Activated CD4-positive, alpha-beta memory T cell treated with anti-CD3 and anti-CD28 coated beads for 36 hours (primary cell): ENCODE measurements at regions not wholly inside any gene's neighbourhood (a gene's known extent, or its start where the extent isn't known, plus 50 kb on each side); places are given as distances from the start of the nearest gene placed in this dataset.

ENCODE experiments used
- CTCF ChIA-PET: fragments of 350-600 bp; sonication (Branson Sonifier 250); formaldehyde crosslinking; loops from one replicate; lab custom pipeline; 2021; ENCODE audit warnings: antibody characterized with exemption, inconsistent platforms; lab: Charles Lee
- POLR2A ChIA-PET: fragments of 350-600 bp; sonication (Branson Sonifier 250); formaldehyde crosslinking; loops from one replicate; lab custom pipeline; 2021; ENCODE audit warnings: antibody characterized with exemption; lab: Charles Lee
- DNase-seq: peaks from one replicate; pipeline ENCODE4 v3.0.0-alpha.2; 2020
- H3K27ac Mint-ChIP-seq: one replicate; pipeline ENCODE4 v1.8.0; 2021; ENCODE audit warnings: mixed read lengths
- H3K27me3 Mint-ChIP-seq: one replicate; pipeline ENCODE4 v1.8.0; 2021; ENCODE audit warnings: mixed read lengths
- H3K36me3 Mint-ChIP-seq: one replicate; pipeline ENCODE4 v1.8.0; 2021; ENCODE audit warnings: mixed read lengths
- H3K4me1 Mint-ChIP-seq: one replicate; pipeline ENCODE4 v1.8.0; 2021; ENCODE audit warnings: low read depth, mixed read lengths
- H3K4me3 Mint-ChIP-seq: one replicate; pipeline ENCODE4 v1.8.0; 2021; ENCODE audit warnings: mild to moderate bottlenecking, mixed read lengths
- H3K9me3 Mint-ChIP-seq: one replicate; pipeline ENCODE4 v1.8.0; 2021; ENCODE audit warnings: mixed read lengths
- intact Hi-C: fragments of 100-400 bp; cut with micrococcal nuclease; formaldehyde crosslinking; loops from one replicate; pipeline ENCODE4 v1.15.1; 2023

DNA sequence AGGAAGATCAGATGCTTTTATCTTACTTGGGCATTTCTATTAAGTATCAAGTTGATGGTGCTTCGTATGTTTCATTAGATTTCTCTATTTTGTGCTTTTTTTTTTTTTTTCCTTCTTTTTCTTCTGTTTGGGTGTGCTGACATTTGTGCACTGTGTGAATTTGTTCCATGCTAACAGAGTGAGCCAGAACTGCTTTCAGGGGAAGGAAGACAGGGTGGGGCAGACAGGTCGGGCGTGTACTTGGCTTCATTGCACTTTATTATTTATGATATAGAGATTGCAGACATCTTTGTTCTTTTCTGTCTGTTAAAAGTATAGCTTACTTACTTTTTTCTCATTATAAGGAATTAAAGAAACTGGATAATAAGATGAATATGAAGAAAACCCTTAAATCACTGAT, 112.2 kb downstream of the FGF18 start:
- no peak overlapping the region for H3K27ac Mint-ChIP-seq
- H3K27me3 Mint-ChIP-seq = peaks cover 9% of the 10 kb centered on the region
- POLR2A ChIA-PET = no interaction called here
- no peaks in the 10 kb centered on the region for H3K9me3 Mint-ChIP-seq
- CTCF ChIA-PET = no interaction called here
- no peak for DNase-seq
- no peaks in the 10 kb centered on the region for H3K36me3 Mint-ChIP-seq
- intact Hi-C loops = no loop called here
- H3K4me1 Mint-ChIP-seq = peaks cover 6% of the 10 kb centered on the region
- H3K4me3 Mint-ChIP-seq = no peak overlapping the region

- ChIA-PET CTCF (no interaction called here), POLR2A (no interaction called here)
- Mint-ChIP-seq H3K4me3 (no peak overlapping the region), H3K36me3 (no peaks in the 10 kb centered on the region), H3K27me3 (peaks cover 10% of the 10 kb centered on the region), H3K9me3 (no peaks in the 10 kb centered on the region), H3K4me1 (peaks cover 6% of the 10 kb centered on the region), H3K27ac (no peak overlapping the region)
- intact Hi-C loops = no loop called here
- DNase-seq = no peak
Measured at GRCh38 chr5:171533153-171533552, 113.7 kb downstream of the FGF18 start.

DNA sequence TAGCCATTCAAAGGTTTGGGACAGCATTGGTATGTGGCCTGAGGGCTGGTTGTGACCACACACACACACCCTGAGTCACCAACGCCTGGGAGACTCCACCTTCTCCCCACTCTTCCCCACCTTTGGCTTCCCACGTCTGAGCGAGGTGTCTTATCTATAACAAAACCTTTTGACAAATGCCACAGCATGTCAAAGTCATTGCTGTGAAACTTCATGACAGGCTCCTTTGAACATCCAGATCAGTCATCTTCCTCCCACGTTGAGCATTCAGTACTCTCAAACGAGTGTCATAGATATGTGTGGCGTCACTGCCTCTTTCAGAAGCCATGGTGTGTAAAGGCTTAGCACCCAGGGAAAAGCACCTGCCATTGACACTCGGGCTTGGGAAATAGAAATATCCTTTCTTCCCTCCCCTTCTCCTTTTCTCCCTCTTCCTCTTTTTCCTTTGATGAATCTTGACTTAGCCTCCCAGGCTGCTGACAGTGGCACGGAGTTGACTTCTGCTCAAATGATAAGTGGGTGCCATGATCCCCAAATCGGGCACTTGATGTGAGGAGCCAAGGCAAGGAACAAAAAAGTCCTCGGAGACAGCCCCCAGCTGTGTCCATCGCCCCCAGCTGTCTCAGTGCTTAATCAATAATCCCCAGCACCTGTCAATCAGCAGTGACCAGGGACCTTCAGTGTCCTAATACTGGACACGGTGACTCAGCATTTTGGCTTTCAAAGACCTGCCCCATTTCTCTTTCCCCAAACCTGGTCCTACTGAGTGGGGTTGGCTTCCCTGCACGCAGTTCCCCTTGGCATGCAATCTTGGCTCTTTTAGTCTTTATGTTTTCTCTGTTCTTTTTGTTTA, 114.8 kb downstream of the FGF18 start:
- CTCF ChIA-PET = no interaction called here
- POLR2A ChIA-PET = no interaction called here
- DNase-seq = peak; percentile 47
- no peaks in the 10 kb centered on the region for H3K36me3 Mint-ChIP-seq
- H3K4me1 Mint-ChIP-seq = peaks cover 6% of the 10 kb centered on the region
- no peak overlapping the region for H3K27ac Mint-ChIP-seq
- no peaks in the 10 kb centered on the region for H3K9me3 Mint-ChIP-seq
- no peak overlapping the region for H3K4me3 Mint-ChIP-seq
- intact Hi-C loops = loop anchor here (1.0 kb wide), 1 partner anchor 373 kb away; no protein-coding TSS in a partner anchor
- H3K27me3 Mint-ChIP-seq = peaks cover 11% of the 10 kb centered on the region

DNA sequence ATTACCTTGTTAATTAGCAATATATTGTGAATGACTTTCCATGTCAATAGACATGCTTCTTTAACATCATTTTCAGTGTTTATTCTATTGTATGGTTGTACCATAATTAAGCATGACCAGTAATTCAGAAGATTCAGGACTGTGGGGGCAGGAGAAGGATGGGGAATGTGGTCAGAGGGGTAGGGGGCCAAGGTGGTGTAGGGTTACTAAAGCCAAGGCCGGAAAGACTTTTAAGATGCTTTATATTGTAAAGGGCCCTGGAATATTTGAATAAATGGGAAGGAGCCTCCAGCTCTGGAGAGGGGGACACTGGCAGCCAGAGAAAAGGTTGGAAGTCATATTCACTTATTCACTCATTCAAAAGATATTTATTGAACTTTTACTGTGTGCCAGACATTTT, 115.7 kb downstream of the FGF18 start:
- ChIA-PET CTCF (no interaction called here), POLR2A (no interaction called here)
- H3K4me1 Mint-ChIP-seq = peaks cover 6% of the 10 kb centered on the region
- DNase-seq = no peak
- no peaks in the 10 kb centered on the region for H3K9me3 Mint-ChIP-seq
- peaks cover 12% of the 10 kb centered on the region for H3K27me3 Mint-ChIP-seq
- no peak overlapping the region for H3K27ac Mint-ChIP-seq
- H3K4me3 Mint-ChIP-seq = no peak overlapping the region
- intact Hi-C loops = no loop called here
- H3K36me3 Mint-ChIP-seq = no peaks in the 10 kb centered on the region

DNA sequence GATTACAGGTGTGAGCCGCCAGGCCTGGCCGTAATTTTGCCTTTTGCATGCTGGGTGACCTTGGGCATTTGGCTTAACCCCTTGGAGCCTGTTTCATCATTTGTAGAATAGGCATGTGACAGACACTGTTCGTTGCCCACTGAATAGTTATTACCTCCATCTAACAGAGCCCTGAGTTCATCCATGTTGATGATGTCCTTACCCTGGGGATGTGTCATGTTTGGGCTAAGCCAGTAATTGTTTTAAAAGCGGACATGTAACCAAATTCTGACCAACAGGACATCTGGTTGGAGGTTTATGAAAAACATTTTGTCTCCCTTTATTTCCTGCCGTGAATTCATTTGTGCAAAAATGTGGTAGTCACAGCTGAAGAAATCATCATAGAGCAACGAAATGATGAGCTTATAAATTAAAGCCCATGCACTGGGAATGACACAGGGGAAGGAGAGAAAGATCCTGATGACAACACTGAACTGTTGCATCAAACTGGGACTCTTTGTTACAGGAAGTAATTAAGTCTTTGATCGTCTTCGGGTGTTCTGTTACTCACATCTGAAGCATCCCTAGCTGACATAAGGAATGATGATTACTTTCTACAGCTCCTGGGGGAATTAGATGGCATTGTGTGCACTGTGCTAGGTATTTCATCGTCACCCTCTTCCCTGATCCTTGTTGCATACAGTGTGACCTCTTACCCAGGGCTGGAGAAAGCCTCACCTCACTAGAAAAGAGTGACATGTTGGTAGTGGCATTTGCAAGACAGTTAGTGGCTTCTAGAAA, 117.8 kb downstream of the FGF18 start:
- Mint-ChIP-seq H3K36me3 (no peaks in the 10 kb centered on the region), H3K4me3 (no peak overlapping the region), H3K27ac (no peak overlapping the region), H3K27me3 (peaks cover 16% of the 10 kb centered on the region), H3K4me1 (peaks cover 6% of the 10 kb centered on the region), H3K9me3 (no peaks in the 10 kb centered on the region)
- intact Hi-C loops = no loop called here
- CTCF ChIA-PET = no interaction called here
- DNase-seq = no peak
- POLR2A ChIA-PET = interaction anchor here (0.5 kb wide), 1 partner anchor 194 kb away, joined by 6 read pairs; no protein-coding TSS in a partner anchor

DNA sequence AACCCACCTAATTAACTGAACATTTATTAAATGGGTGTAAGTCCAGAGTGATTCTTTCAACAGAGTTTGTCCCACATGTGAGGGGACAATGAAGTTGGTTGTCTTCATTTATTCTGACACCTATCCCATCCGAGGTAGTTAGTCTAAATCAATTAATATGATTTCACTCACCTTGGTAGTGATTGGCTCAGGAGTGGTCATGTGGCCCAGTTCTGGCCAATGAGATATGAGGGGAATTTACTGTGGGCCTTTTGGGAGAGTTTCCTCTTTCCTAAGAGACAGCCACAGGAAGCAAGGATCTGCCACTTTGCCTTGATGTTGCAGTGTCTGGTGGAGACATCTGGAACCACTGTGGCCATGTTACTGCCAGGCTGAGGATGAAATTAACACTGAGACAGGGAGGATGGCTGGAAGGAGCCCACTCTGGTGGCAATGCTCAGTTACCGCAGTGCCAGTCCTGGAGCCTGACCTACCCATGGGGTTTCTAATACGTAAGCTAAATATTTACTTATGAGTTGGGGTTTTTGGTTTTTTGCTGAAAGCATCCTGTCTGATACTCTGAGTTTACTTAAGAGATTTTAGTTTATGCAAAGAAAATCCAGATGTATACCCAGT, 118.6 kb downstream of the FGF18 start:
- intact Hi-C loops = no loop called here
- no peak for DNase-seq
- Mint-ChIP-seq H3K27me3 (peaks cover 15% of the 10 kb centered on the region), H3K36me3 (no peaks in the 10 kb centered on the region), H3K4me3 (no peak overlapping the region), H3K9me3 (no peaks in the 10 kb centered on the region), H3K27ac (no peak overlapping the region), H3K4me1 (peaks cover 6% of the 10 kb centered on the region)
- ChIA-PET CTCF (no interaction called here), POLR2A (no interaction called here)

DNA sequence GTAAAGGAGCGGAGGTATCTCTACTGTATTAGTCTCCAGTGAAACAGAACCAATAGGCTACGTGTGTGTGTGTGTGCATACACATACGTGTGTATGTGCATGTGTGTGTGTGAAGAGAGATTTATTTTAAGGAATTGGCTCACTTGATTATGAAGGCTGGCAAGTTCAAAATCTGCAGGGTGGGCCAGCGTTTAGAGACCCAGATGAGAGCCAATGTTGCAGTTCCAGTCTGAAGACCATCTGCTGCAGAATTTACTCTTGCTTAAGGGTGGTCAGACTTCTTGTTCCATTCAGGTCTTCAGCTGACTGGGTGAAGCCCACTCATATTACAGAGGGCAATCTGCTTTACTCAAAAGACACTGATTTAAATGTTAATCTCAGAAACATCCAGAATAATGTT, 119.2 kb downstream of the FGF18 start:
- Mint-ChIP-seq H3K36me3 (no peaks in the 10 kb centered on the region), H3K27ac (no peak overlapping the region), H3K4me1 (peaks cover 6% of the 10 kb centered on the region), H3K4me3 (no peak overlapping the region), H3K27me3 (peaks cover 13% of the 10 kb centered on the region), H3K9me3 (no peaks in the 10 kb centered on the region)
- intact Hi-C loops = no loop called here
- DNase-seq = no peak
- ChIA-PET CTCF (no interaction called here), POLR2A (no interaction called here)

DNA sequence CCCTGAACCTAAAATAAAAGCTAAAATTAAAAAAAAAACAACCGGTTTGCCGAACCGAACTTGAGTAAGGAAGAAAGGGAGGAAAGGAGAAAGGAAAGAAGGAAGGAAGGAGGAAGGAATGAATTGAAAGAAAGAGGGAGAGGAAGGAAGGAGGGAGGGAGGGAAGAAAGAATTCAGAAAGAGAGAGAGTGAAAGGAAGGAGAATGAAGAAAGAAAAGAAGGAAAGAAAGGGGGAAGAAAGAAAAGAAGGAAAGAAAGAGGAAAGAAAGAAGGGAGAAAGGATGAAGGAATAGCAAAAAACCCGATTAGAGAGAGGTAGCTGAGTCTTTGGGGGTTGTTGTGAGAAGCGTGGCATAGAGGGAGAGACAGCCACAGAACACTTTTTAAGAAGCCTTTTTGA, 121.4 kb downstream of the FGF18 start:
- no peak overlapping the region for H3K27ac Mint-ChIP-seq
- H3K4me3 Mint-ChIP-seq = no peak overlapping the region
- intact Hi-C loops = no loop called here
- no peaks in the 10 kb centered on the region for H3K36me3 Mint-ChIP-seq
- ChIA-PET POLR2A (no interaction called here), CTCF (no interaction called here)
- peaks cover 7% of the 10 kb centered on the region for H3K27me3 Mint-ChIP-seq
- no peaks in the 10 kb centered on the region for H3K4me1 Mint-ChIP-seq
- H3K9me3 Mint-ChIP-seq = no peaks in the 10 kb centered on the region
- no peak for DNase-seq

GRCh38 chr5:171541341-171541776, 121.9 kb downstream of the FGF18 start:
- no peak for DNase-seq
- Mint-ChIP-seq H3K9me3 (no peaks in the 10 kb centered on the region), H3K27me3 (peaks cover 7% of the 10 kb centered on the region), H3K4me1 (no peaks in the 10 kb centered on the region), H3K4me3 (no peak overlapping the region), H3K36me3 (no peaks in the 10 kb centered on the region), H3K27ac (no peak overlapping the region)
- ChIA-PET POLR2A (no interaction called here), CTCF (no interaction called here)
- intact Hi-C loops = no loop called here

- ChIA-PET CTCF (no interaction called here), POLR2A (no interaction called here)
- Mint-ChIP-seq H3K27me3 (peaks cover 9% of the 10 kb centered on the region), H3K36me3 (no peaks in the 10 kb centered on the region), H3K4me1 (no peaks in the 10 kb centered on the region), H3K27ac (no peak overlapping the region), H3K4me3 (no peak overlapping the region), H3K9me3 (no peaks in the 10 kb centered on the region)
- DNase-seq = no peak
- intact Hi-C loops = no loop called here
Measured at GRCh38 chr5:171542525-171543140, 123.2 kb downstream of the FGF18 start.

GRCh38 chr5:171543148-171543815, 123.8 kb downstream of the FGF18 start:
- Mint-ChIP-seq H3K36me3 (no peaks in the 10 kb centered on the region), H3K9me3 (no peaks in the 10 kb centered on the region), H3K4me3 (no peak overlapping the region), H3K4me1 (no peaks in the 10 kb centered on the region), H3K27ac (no peak overlapping the region), H3K27me3 (peaks cover 7% of the 10 kb centered on the region)
- CTCF ChIA-PET = interaction anchor here (0.6 to 0.7 kb wide), 2 partner anchors 87 to 125 kb away, joined by 3 to 4 read pairs; no protein-coding TSS in a partner anchor
- DNase-seq = no peak
- intact Hi-C loops = no loop called here
- POLR2A ChIA-PET = no interaction called here
